ENCODE measurements at regions not wholly inside any gene's neighbourhood (a gene's known extent, or its start where the extent isn't known, plus 50 kb on each side); places are given as distances from the start of the nearest gene placed in this dataset.

GRCh38 chr5:104018299-104018698 is 455.7 kb upstream of the NUDT12 start:
- no peak for TF ChIP-seq POLR2A (IDR thresholded peaks at IDR 0.05)
- no peak for TF ChIP-seq POLR2AphosphoS5 (IDR thresholded peaks at IDR 0.05)
- TF ChIP-seq CTCF (IDR thresholded peaks at IDR 0.05), result no peak

All from sigmoid colon (tissue), 4 donors.